ENCODE measurements at regions not wholly inside any gene's neighbourhood (a gene's known extent, or its start where the extent isn't known, plus 50 kb on each side); places are given as distances from the start of the nearest gene placed in this dataset.

DNA sequence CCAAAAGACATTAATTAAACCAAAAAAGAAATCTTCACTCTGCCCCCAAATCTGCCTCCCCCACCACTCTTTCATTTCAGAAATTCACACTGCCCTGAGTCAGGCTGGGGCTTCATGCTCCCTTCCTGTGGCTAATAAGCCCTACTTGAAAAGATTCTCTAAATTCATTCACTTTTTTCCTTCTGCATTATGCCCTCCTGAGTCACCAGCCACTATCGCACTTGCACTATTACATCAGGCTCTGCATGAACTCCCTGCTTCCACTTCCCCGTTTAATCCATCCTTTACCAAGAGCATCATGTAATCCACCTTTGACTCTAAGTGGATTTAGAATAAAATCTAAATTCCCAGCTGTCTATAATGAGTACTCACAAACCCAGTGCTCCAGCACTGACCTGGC is 295.4 kb upstream of the KLF3 start:
- Histone ChIP-seq H3K4me3 (ENCODE audit: low read length) (no peak overlapping the region), H3K9ac (ENCODE audit: low read depth, low read length) (no peak overlapping the region), H3K4me1 (ENCODE audit: control insufficient read depth, insufficient read depth, low read length) (peaks cover 17% of the 10 kb centered on the region), H3K27me3 (ENCODE audit: control insufficient read depth, insufficient read depth, low read length) (peaks cover 4% of the 10 kb centered on the region), H3K9me3 (replicated peaks; ENCODE audit: low read length) (no peaks in the 10 kb centered on the region), H3K36me3 (ENCODE audit: insufficient read depth, low read length) (no peaks in the 10 kb centered on the region), H3K4me2 (ENCODE audit: low read length) (no peak overlapping the region)

GRCh38 chr4:38371391-38371851 is 292.6 kb upstream of the KLF3 start:
- Histone ChIP-seq H3K4me3 (ENCODE audit: low read length) (no peak overlapping the region), H3K4me1 (ENCODE audit: control insufficient read depth, insufficient read depth, low read length) (no peaks in the 10 kb centered on the region), H3K27me3 (ENCODE audit: control insufficient read depth, insufficient read depth, low read length) (no peaks in the 10 kb centered on the region), H3K4me2 (ENCODE audit: low read length) (no peak overlapping the region), H3K9ac (ENCODE audit: low read depth, low read length) (no peak overlapping the region), H3K36me3 (ENCODE audit: insufficient read depth, low read length) (no peaks in the 10 kb centered on the region), H3K9me3 (replicated peaks; ENCODE audit: low read length) (no peaks in the 10 kb centered on the region)

DNA sequence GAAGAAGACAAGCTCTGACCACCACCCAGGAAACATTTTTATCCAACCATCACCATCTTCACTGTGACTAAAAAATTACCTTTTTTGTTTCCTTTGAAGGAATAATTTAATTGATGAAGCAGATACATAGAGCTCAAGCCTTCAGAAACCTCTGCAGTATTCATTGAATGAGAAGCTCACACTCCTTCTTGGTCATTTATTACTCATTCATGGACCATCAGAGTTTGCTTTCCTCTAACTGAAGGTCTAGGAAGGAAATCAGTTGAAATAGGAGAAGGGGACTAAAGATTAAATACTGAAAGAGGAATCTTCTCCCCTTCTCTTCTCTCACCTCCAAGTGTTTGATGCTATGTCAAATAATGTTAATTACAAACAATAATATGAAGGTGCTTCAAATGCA is 290.6 kb upstream of the KLF3 start:
- Histone ChIP-seq H3K4me3 (ENCODE audit: low read length) (no peak overlapping the region), H3K4me2 (ENCODE audit: low read length) (no peak overlapping the region), H3K9me3 (replicated peaks; ENCODE audit: low read length) (no peaks in the 10 kb centered on the region), H3K36me3 (ENCODE audit: insufficient read depth, low read length) (no peaks in the 10 kb centered on the region), H3K9ac (ENCODE audit: low read depth, low read length) (no peak overlapping the region), H3K4me1 (ENCODE audit: control insufficient read depth, insufficient read depth, low read length) (no peaks in the 10 kb centered on the region), H3K27me3 (ENCODE audit: control insufficient read depth, insufficient read depth, low read length) (no peaks in the 10 kb centered on the region)

GRCh38 chr4:38377195-38377594 is 286.8 kb upstream of the KLF3 start:
- H3K4me2 ChIP-seq (ENCODE audit: low read length) = no peak overlapping the region
- H3K9me3 ChIP-seq (replicated peaks; ENCODE audit: low read length) = no peaks in the 10 kb centered on the region
- no peaks in the 10 kb centered on the region for H3K36me3 ChIP-seq (ENCODE audit: insufficient read depth, low read length)
- no peaks in the 10 kb centered on the region for H3K4me1 ChIP-seq (ENCODE audit: control insufficient read depth, insufficient read depth, low read length)
- H3K27me3 ChIP-seq (ENCODE audit: control insufficient read depth, insufficient read depth, low read length) = no peaks in the 10 kb centered on the region
- no peak overlapping the region for H3K9ac ChIP-seq (ENCODE audit: low read depth, low read length)
- no peak overlapping the region for H3K4me3 ChIP-seq (ENCODE audit: low read length)

DNA sequence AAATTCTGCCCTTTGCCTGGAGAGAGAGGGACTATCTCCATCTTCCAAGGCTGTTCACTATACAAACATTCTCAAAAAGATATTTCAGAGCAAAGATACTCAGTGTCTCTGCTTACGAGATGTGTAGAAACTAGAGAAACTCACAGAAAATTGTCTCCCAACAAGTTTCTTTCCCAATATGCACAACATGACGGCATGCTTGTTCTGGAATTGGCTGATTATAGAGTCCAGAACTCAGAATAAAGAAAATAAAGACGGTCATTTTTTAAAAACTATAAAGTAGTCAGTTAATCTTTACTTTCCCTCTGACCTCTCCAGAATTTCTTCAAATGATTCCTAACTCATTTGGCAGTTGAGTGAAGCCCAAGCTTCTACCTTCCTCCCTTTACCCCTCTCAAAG is 285.5 kb upstream of the KLF3 start:
- no peaks in the 10 kb centered on the region for H3K27me3 ChIP-seq (ENCODE audit: control insufficient read depth, insufficient read depth, low read length)
- H3K4me2 ChIP-seq (ENCODE audit: low read length) = no peak overlapping the region
- H3K9me3 ChIP-seq (replicated peaks; ENCODE audit: low read length) = no peaks in the 10 kb centered on the region
- no peaks in the 10 kb centered on the region for H3K36me3 ChIP-seq (ENCODE audit: insufficient read depth, low read length)
- no peak overlapping the region for H3K9ac ChIP-seq (ENCODE audit: low read depth, low read length)
- H3K4me1 ChIP-seq (ENCODE audit: control insufficient read depth, insufficient read depth, low read length) = no peaks in the 10 kb centered on the region
- H3K4me3 ChIP-seq (ENCODE audit: low read length) = no peak overlapping the region

GRCh38 chr4:38381788-38382187 is 282.2 kb upstream of the KLF3 start:
- Histone ChIP-seq H3K4me1 (ENCODE audit: control insufficient read depth, insufficient read depth, low read length) (no peaks in the 10 kb centered on the region), H3K9me3 (replicated peaks; ENCODE audit: low read length) (no peaks in the 10 kb centered on the region), H3K27me3 (ENCODE audit: control insufficient read depth, insufficient read depth, low read length) (no peaks in the 10 kb centered on the region), H3K36me3 (ENCODE audit: insufficient read depth, low read length) (no peaks in the 10 kb centered on the region), H3K4me2 (ENCODE audit: low read length) (no peak overlapping the region), H3K9ac (ENCODE audit: low read depth, low read length) (no peak overlapping the region), H3K4me3 (ENCODE audit: low read length) (no peak overlapping the region)

GRCh38 chr4:38382520-38382919 is 281.5 kb upstream of the KLF3 start:
- Histone ChIP-seq H3K36me3 (ENCODE audit: insufficient read depth, low read length) (no peaks in the 10 kb centered on the region), H3K4me2 (ENCODE audit: low read length) (no peak overlapping the region), H3K4me1 (ENCODE audit: control insufficient read depth, insufficient read depth, low read length) (no peaks in the 10 kb centered on the region), H3K4me3 (ENCODE audit: low read length) (no peak overlapping the region), H3K27me3 (ENCODE audit: control insufficient read depth, insufficient read depth, low read length) (no peaks in the 10 kb centered on the region), H3K9ac (ENCODE audit: low read depth, low read length) (no peak overlapping the region), H3K9me3 (replicated peaks; ENCODE audit: low read length) (no peaks in the 10 kb centered on the region)

DNA sequence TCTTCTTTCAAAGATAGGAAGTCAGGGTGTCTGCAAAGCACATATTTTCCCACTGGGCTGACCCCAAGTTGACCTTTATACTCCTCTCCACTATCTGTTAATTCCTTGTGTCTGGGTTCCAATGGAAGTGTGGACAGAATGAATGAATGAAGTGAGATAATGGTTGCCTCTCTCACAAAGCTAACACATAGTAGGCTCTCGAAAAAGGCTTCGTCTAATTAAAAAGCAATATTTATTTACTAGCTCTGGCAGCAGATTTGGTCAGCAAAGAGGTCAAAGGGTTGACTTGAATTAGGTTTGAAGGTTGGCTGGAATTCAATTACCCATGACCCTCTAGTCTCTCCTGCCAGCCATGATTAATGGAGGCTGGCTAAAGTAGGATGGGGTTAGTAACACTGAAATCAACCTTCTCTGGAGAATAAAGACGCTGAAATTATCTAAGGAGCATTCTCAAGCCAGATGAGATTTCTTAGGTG is 280.3 kb upstream of the KLF3 start:
- no peaks in the 10 kb centered on the region for H3K27me3 ChIP-seq (ENCODE audit: control insufficient read depth, insufficient read depth, low read length)
- no peak overlapping the region for H3K4me3 ChIP-seq (ENCODE audit: low read length)
- no peak overlapping the region for H3K4me2 ChIP-seq (ENCODE audit: low read length)
- H3K9me3 ChIP-seq (replicated peaks; ENCODE audit: low read length) = no peaks in the 10 kb centered on the region
- no peaks in the 10 kb centered on the region for H3K4me1 ChIP-seq (ENCODE audit: control insufficient read depth, insufficient read depth, low read length)
- H3K36me3 ChIP-seq (ENCODE audit: insufficient read depth, low read length) = no peaks in the 10 kb centered on the region
- H3K9ac ChIP-seq (ENCODE audit: low read depth, low read length) = no peak overlapping the region

GRCh38 chr4:38385093-38386004 is 278.6 kb upstream of the KLF3 start:
- no peaks in the 10 kb centered on the region for H3K4me1 ChIP-seq (ENCODE audit: control insufficient read depth, insufficient read depth, low read length)
- no peak overlapping the region for H3K9ac ChIP-seq (ENCODE audit: low read depth, low read length)
- H3K27me3 ChIP-seq (ENCODE audit: control insufficient read depth, insufficient read depth, low read length) = no peaks in the 10 kb centered on the region
- no peaks in the 10 kb centered on the region for H3K9me3 ChIP-seq (replicated peaks; ENCODE audit: low read length)
- H3K36me3 ChIP-seq (ENCODE audit: insufficient read depth, low read length) = no peaks in the 10 kb centered on the region
- no peak overlapping the region for H3K4me3 ChIP-seq (ENCODE audit: low read length)
- no peak overlapping the region for H3K4me2 ChIP-seq (ENCODE audit: low read length)

GRCh38 chr4:38386005-38386551 is 277.9 kb upstream of the KLF3 start:
- Histone ChIP-seq H3K4me1 (ENCODE audit: control insufficient read depth, insufficient read depth, low read length) (no peaks in the 10 kb centered on the region), H3K27me3 (ENCODE audit: control insufficient read depth, insufficient read depth, low read length) (no peaks in the 10 kb centered on the region), H3K4me2 (ENCODE audit: low read length) (no peak overlapping the region), H3K9me3 (replicated peaks; ENCODE audit: low read length) (no peaks in the 10 kb centered on the region), H3K9ac (ENCODE audit: low read depth, low read length) (no peak overlapping the region), H3K4me3 (ENCODE audit: low read length) (no peak overlapping the region), H3K36me3 (ENCODE audit: insufficient read depth, low read length) (no peaks in the 10 kb centered on the region)

- H3K9me3 ChIP-seq (replicated peaks; ENCODE audit: low read length) = no peaks in the 10 kb centered on the region
- H3K4me1 ChIP-seq (ENCODE audit: control insufficient read depth, insufficient read depth, low read length) = no peaks in the 10 kb centered on the region
- no peak overlapping the region for H3K4me2 ChIP-seq (ENCODE audit: low read length)
- no peaks in the 10 kb centered on the region for H3K27me3 ChIP-seq (ENCODE audit: control insufficient read depth, insufficient read depth, low read length)
- H3K9ac ChIP-seq (ENCODE audit: low read depth, low read length) = no peak overlapping the region
- no peaks in the 10 kb centered on the region for H3K36me3 ChIP-seq (ENCODE audit: insufficient read depth, low read length)
- H3K4me3 ChIP-seq (ENCODE audit: low read length) = no peak overlapping the region
These were observed 277.3 kb upstream of the KLF3 start for GRCh38 chr4:38386654-38387188.
